CD4-positive, alpha-beta T cell treated with Interleukin-2 at 100 ng/mL for 4 hours (primary cell): ENCODE measurements at regions not wholly inside any gene's neighbourhood (a gene's known extent, or its start where the extent isn't known, plus 50 kb on each side); places are given as distances from the start of the nearest gene placed in this dataset.
A peak's percentile ranks its signal among the peaks of the same experiment; 100 is the strongest.
"Not testable (repeated sequence)": the region's sequence is repeated elsewhere in the genome, so short reads cannot be mapped to it uniquely, and the experiment has no call there.

Experiments
- DNase-seq: peaks from one replicate; pipeline ENCODE4 v3.0.0-alpha.2; 2020; ENCODE audit warnings: low spot score

DNA sequence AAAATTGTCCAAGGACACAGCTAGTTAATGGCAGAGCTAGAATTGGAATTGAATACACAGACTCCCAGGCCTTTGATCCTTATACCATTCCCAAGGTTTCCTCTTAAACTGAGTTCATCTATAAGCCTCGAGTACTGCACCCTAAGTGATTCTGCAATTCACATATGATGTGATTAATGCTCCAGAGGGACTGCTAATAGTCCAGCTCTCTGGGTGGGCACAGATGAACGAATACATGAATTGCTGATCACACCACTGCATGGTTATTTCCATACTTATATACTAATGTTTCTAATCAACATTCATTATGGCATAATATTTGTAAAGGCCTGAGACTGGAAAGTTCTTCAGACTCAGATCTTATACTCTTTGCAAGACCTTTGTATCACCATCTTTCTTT, 101.8 kb downstream of the NUFIP1 start:
- no peak for DNase-seq

DNA sequence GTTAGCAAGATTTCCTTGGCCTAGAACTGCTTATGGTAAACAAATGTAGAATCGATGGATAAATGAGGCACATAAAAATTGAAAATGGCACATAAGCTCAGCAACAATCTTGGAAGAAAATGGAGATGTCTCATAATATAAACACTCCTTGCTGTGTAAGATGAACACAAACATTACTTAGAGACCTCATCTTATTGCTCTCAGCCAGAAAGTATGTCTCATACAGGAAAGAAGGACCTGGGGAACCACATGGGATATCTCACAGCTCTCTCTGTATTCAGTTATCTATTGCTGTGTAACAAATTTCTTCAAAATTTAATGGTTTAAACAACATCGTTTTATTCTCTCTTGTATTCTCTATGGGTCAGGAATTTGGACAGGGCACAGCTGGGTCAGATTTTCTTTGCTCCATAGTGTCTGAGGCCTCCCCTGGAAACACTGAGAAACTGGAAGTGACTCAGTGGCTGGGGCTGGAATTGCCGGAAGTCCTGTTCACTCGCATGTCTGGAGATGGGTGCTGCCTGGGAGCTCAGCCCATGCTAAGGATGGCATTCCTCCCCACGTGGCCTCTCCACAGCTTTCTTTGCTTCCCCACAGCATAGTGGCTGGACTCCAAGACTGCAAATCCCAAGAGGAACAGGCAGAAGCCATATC, 105.1 kb downstream of the NUFIP1 start:
- no peak for DNase-seq

DNA sequence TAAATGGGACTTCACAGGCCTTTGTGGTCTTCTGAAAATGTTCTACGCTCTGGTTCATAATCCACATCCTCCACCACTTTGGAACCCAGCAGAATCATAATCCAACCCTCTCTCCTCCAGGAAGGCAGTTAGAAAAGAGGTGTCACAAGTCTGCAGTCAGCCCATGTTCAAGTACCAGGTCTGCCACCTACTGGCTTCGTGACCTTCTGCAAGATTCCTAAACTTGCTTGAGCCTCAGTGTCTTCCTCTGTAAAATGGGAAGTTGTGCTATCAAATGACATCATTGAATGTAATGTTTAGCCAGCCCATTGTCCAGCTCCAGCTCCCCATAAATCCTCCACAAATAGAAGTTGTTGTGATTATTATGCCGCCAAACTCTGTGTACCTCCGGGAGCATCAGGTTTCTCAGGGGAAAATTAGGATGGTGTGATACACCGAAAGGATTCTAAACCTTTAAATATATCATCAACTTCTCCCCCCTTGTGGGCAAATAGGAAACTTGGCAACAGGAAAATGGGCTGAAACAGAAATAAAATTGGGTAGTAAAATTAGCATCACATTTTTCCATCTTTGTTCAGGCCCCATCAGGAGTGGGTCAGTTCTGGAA, 109.7 kb downstream of the NUFIP1 start:
- DNase-seq = peak; percentile 16

DNA sequence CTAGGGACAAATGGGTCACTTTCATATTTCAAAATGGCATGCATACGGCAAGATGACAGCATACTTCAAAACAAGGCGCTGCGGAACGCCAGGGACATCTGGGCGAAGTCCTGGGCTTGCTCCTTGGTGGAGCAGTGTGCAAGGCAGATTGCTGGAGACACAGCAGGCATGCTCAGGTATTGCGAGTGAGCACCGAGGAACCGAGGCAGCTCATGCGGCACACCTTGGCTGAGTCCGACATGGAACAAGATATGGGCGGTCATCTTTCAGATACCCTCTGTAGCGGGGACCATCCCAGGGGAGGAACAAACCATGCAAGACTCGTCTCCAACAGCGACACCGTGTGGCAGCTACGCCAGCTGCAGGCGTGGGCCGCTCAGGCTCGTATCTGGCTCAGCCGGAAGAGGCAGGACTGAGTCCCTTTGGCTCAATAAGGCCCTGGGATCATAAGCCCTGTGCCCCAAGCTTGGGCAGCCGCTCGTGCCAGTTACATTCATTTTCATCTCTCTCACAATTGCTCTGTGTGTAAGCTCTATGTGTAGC, 112.4 kb downstream of the NUFIP1 start:
- DNase-seq = no peak

DNA sequence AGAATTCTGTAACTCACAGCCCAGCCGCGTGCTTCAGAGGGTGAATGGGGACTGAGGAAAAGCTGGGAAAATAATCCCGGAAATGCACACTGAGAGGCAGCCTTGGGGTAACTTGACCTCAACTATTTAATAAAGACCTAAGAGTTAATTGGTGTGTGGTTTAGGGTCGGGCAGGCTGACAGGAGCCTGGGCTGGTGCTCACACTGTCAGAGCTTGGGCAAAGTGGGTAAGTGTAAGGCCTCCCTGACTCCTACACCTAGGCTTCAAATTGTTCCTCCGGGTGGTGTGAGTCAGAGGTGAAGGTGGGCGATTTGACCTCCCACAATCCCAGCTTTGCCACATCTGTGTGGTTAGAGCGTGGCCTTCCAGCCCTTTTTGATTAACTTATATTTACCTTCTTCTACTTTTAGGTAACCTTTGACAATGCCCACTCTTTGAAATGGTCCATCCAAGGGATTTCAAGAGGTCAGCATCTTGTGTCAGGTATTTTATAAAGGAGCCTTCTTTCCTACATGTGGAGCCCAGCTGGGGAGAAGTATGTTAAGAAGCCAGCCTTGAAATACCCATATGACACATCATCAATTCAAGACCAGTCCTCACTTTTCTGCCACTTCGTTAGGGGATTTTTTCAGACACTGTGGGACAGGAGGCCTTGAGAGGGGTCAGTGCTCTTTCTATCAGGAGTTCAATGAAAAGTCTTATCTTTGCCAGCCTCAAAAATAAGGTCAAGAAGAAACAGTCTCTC, 114.2 kb downstream of the NUFIP1 start:
- no peak for DNase-seq

DNA sequence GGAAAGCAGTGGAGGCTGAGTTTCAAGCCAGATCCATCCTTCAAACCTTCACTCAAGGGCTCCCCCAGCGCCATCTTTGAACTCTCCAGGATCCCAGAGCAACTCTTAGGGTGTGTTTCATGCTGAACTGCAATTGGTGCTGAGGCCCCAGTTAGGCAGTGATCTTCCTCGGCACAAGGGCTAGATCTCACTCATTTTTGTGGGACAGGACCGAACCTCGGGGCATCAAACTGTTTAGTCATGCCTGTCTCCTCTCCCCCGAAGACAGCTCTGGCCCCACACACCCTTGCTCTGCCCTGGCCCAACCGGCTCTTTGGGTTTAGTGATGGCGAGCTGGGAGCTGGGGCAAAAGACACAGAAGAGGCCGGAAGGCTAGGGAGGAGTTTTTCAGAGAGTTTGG, 115.1 kb downstream of the NUFIP1 start:
- DNase-seq = no peak

DNA sequence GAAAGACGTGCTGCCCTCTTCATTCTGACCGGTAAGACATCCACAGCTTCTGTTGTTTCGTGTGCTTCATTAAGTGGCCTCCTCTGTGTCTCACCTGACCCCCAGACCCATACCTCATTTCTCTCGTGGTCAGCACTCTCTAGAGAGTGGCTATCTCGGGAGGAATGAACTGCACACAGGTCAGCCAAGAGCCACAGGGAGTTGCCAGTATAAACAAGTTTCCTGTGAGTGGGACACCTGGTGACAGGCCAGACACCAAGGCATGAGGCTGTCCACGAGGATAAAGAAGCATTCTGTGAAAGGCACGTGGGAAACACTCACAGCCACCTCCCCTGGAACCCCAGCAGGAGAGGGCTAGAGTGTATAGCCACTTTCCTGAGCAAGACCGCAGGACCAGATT, 115.8 kb downstream of the NUFIP1 start:
- DNase-seq = no peak

DNA sequence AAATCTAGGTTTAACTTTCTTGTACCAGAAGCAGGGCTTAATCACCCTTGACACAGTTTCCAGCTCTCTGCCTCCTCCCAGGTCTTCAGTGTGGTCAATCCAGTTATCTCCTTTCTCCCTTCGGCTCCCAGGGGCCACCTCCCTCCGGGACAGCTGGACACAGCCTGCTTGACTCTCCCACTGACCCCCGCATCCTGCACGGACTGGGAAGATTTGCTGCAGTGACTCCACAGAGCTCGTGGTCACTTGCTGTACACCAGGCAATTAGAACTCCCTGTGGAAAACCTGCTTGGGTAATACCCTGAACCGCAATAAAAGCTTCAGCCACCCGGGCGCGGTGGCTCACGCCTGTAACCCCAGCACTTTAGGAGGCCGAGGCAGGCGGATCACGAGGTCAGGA, 116.5 kb downstream of the NUFIP1 start:
- DNase-seq = no peak

DNA sequence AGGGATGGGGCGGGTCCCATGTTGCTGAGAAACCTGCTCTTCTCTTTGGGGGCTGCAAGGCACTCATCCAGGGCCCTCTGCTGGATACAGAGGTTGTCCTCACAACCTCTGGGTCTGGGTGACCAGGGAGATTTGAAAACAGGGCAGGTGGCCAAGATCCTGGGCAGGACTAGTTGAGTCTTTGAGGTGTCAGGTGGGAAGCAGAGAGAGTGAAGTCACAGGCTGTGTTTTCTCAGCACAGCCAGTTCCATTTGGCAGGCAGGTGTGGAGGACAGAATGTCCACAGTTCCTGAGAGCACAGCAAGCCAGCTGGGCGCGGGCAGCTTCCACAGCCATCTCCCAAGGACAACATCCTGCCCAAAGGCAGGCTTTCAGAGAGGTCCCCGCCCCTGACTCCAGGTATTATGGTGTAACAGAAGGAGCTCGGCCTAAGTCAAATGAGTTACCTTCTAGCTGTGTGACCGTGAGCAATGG, 118.8 kb downstream of the NUFIP1 start:
- DNase-seq = no peak

DNA sequence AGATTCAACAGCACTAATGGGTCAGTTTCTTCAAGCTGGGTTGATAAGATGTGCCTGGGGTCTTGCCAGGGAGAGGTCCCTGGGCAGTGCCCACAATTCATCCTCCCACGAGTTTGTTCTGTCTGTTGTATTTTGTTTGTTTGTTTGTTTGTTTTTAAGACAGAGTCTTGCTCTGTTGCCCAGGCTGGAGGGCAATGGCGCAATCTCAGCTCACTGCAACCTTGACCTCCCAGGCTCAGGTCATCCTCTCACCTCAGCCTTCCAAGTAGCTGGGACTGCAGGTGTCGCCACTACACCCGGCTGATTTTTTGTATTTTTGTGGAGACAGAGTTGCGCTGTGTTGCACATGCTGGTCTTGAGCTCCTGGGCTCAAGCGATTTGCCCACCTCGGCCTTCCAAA, 120.1 kb downstream of the NUFIP1 start:
- DNase-seq = no peak

DNA sequence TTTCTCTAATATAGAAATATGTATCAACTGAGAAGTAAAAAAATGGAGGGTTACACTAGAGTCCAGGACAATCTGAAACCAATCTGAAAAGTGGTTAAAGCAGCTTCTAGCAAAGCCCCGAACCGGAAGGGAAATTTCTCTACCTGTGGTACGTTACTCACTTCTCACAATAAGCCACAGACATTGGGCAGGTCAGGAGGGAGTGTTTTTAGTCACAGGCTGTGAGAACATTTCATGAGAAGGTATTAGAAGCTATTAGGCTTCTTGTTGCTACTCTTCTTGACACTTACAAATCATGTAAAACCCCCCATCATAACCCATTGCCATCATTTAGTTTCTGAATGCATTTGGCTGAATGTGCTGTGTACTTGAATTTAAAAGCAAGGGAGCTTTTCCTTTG, 120.9 kb downstream of the NUFIP1 start:
- no peak for DNase-seq

DNA sequence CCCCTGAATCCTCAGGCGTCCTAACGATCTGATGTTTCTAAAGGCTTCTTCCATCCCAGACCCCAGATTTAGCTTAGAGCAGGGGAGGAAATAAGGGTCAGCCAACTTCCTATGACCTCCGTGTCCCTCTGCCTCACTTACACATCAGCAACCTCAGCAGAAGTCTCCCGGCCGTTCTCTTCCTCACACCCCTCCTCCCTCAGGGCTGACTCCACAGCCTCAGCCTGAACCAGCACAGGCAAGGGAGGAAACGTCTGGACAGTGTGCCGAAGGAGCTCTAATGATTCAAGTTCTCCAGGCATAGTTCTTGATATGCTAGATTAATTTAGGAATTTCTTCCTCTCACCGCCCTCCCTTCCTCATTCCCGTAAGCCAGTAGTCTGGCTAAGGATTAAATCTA, 121.4 kb downstream of the NUFIP1 start:
- DNase-seq = no peak

DNA sequence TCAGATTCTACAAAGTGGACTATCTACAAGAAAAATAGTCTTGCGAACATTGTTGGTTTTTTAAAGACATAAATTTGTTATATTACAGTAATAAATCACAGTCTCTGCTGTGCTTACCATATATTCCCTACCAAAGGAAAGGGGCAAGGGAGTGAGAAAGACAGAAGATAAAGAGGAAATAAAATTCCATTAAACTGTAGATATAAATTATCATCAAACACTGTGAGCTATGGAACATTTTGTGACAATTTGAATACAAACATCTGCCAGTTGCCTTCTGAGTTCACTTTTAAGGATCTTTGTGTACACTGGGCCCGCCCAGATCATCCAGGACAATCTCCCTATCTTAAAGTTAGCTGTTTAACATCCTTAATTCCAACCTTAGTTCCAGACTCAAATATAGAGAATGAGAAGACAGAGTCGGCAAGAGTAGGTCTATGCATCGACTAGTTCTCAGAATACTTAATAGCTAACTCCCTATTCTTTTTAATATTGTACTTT, 122.8 kb downstream of the NUFIP1 start:
- no peak for DNase-seq

DNA sequence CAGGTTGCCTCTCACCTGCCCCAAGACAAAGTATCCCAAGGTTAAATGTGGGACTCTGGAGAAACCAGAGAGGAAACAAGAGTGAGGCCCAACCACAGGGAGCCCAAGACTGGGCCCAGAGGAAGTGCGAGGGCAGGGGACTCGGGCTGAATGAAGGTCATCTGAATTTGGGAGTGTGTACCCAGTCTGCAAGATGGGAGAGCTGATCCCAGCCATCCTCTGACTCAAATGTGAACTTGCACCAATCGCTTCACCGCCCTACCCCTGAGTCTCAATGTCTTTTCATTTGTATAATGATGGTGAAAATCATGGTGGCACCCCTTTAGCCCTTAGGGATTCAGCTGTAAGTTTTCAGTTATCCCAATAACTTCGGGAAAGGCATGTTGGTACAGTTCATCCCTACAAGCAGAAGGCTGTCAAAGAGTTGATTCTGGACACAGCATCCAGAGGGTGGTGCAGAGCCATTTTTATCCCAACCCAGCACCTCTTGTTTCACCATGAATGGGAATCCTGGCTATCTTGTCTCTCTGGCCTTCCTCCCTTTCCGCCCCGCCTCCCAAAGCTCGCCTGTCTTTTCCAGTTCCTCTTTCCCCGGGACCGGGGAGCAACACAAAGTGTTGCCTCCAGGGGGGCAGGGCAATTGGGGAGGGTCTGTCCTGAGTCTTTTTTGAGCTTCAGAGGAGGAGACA, 123.4 kb downstream of the NUFIP1 start:
- no peak for DNase-seq

DNA sequence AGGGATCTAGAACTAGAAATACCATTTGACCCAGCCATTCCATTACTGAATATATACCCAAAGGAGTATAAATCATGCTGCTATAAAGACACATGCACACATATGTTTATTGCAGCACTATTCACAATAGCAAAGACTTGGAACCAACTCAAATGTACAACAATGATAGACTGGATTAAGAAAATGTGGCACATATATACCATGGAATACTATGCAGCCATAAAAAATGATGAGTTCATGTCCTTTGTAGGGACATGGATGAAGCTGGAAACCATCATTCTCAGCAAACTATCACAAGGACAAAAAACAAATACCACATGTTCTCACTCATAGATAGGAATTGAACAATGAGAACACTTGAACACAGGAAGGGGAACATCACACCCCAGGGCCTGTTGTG, 125.6 kb downstream of the NUFIP1 start:
- not testable (repeated sequence) for DNase-seq

DNA sequence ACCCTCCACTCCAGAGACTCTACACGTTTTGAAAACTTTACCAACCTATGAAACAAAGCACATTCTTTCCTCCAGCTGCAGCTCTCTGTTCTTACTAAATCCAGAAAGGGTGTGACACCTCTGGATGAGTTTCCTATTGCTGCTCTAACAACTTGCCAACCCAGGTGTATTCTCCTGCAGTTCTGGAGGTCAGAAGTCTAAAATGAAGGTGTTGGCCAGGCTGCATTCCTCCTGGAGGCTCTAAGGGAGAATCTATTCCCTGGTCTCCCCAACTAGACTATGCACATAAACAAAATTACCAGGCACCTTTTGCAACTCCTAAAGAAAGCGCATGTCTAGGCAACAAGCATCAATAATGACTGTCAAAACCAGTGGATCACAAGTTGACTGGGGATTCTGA, 128.8 kb downstream of the NUFIP1 start:
- DNase-seq = no peak

DNA sequence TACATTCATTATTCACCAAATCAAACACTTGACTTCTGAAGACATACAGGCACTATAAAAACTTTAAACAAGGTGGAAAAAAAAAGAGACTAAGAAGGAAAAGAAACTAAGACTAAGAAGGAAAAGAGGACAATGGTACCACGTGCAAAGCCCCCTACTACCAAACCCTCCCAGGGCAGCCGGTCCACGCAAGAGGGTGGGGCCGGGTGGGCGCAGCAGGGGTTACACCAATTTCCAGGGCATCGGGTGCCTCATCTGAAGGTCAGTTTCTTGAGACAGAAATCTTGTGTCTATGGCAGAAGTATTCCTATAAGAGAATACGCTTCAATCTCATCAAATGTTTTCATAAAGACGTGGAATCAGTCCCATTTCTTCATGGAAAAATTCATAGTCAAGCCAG, 131.5 kb downstream of the NUFIP1 start:
- no peak for DNase-seq

DNA sequence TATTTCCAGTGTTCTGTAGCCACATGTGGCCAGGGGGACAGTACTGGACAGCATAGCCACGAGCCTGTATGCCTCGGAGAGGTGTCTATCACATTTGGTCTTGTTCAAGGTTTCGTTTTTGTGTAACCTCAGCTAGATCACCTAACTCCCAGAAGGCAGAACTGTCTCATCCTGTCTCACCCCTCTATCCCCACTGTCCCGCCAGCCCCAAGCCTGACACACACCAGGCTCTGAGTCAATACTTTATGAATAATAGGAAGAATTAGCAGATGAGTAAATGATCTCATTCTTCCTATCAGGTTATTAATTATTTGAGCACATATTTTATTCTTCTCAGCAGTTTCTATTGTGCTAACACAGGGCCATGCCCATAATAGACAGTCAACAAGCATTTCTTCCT, 132.2 kb downstream of the NUFIP1 start:
- DNase-seq = no peak

DNA sequence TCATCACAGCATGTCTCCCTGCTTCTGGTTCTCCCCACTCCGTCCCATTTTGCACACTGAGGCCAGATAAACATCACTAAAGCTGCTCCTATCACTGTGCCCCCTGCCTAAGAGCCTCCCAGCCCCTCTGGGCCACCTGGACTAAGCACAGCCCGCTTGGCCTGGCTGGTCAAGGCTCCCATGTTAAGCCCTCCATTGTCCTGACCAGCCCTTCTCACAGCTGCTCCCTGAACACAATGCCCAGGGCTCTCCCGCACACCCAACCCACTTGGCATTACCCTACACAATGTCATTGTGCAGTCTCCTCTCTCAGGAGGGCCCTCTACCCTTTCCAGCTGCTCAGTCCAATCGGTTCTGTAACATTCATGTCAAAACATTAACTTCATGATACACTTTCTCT, 133.4 kb downstream of the NUFIP1 start:
- DNase-seq = no peak

DNA sequence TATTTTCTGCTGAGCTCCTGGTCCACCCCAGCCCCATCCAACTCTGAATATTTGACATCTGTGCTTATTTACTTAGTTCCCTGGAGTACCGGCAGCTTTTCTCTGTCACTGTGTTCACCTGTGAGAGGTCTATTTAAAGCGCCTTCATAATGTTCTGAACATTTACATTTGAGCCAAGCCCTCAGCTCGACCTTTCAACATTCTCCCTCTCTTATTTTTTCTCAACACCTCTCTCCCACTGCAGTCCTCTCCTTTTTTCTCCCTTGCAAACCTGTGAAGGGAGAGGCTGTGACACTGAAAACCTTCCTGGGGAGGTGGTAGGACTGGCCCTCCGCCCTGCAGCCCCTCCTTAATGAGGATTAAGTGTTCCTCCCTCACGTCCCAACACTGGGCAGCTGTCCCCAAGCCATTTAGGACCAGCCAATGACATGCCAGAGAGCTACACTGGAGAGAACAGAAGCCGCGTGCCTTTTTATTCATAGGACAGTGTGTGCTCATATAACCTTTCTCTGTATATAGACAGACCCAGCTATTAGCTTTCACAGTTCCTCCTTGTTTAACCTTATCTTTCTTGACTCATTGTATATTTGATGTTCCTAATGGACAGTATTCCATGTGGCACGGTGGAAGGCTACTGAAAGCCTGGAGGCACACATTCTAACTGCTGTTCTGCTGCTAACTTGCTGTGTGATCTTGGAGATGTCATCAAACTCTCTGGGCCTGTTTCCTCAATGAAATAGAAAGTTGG, 134.8 kb downstream of the NUFIP1 start:
- DNase-seq = no peak

DNA sequence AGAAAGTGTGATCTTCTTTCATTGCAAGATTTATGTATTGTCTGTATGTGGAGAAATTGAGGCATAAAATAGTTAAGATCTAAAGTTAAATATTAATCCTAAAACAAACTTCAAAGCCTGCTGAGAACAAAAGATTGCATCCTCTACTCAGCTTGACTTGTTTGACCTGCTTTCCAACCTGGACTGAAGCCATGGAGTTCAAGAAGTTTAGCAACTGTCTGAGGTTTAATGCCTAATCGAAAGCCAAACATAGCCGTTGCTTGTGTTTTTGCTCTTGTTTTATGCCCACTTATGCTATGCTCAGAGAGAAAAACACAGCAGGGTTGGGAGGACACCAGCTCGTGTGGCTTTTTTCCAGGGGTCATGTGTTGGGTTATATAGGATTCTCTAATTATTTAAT, 135.6 kb downstream of the NUFIP1 start:
- DNase-seq = no peak
